PFSK-1 (cell line): ENCODE measurements at regions not wholly inside any gene's neighbourhood (a gene's known extent, or its start where the extent isn't known, plus 50 kb on each side); places are given as distances from the start of the nearest gene placed in this dataset.

Source experiments
- REST ChIP-seq, 2 experiments: IDR thresholded peaks; 2 replicates each; pipeline versions ENCODE4 v1.6.1 to v1.8.0; 2011 to 2012; ENCODE audit warnings: low read depth in 2 of 2, low read length in 2 of 2, control low read depth in 1 of 2, inconsistent platforms in 1 of 2, mild to moderate bottlenecking in 1 of 2, moderate library complexity in 1 of 2; ENCODE audit not compliant: insufficient read depth in 1 of 2
- TAF1 ChIP-seq: IDR thresholded peaks from 2 replicates; pipeline ENCODE4 v1.6.1; 2012; ENCODE audit warnings: low read length, control low read depth, borderline replicate concordance; ENCODE audit not compliant: insufficient read depth

GRCh38 chr10:28793482-28793881 lies 116.2 kb downstream of the BAMBI start:
- no peak for TF ChIP-seq REST (IDR thresholded peaks at IDR 0.05; ENCODE audit: insufficient read depth in 1 of 2, low read depth in 2 of 2, low read length in 2 of 2)
- no peak for TF ChIP-seq TAF1
